Renal cortical epithelial cell (primary cell): ENCODE measurements at regions not wholly inside any gene's neighbourhood (a gene's known extent, or its start where the extent isn't known, plus 50 kb on each side); places are given as distances from the start of the nearest gene placed in this dataset.

ENCODE experiments used
- DNase-seq: peaks from one replicate; pipeline ENCODE4 v3.0.0-alpha.2; 2011; ENCODE audit warnings: low read depth

GRCh38 chr6:26307850-26308249 is 57.1 kb upstream of the BTN3A2 start:
- DNase-seq, result no peak

GRCh38 chr6:26309731-26310142 is 55.3 kb upstream of the BTN3A2 start:
- peak; percentile 97 for DNase-seq

- DNase-seq, result no peak
Observed at GRCh38 chr6:26311012-26311384, 54.0 kb upstream of the BTN3A2 start.

- DNase-seq, result peak; percentile 73
Observed at GRCh38 chr6:26311385-26312095, 53.5 kb upstream of the BTN3A2 start.

- no peak for DNase-seq
Observed at GRCh38 chr6:26312096-26312463, 52.9 kb upstream of the BTN3A2 start.

GRCh38 chr6:26312501-26313397 is 52.2 kb upstream of the BTN3A2 start:
- DNase-seq, result peak; percentile 77
